HepG2 (cell line): ENCODE measurements at regions not wholly inside any gene's neighbourhood (a gene's known extent, or its start where the extent isn't known, plus 50 kb on each side); places are given as distances from the start of the nearest gene placed in this dataset.

Experiments used
- ATAC-seq: fragments of 200-7000 bp; cut with Tn5 transposase; 3 replicates; pipeline ENCODE4 v1.9.1; 2020; ENCODE audit warnings: mild to moderate bottlenecking, moderate library complexity
- BruUV-seq: library from RNA; stranded (reverse); fragments of 400-500 nt; replicated peaks from 2 replicates; lab custom pipeline; 2021; lab: Mats Ljungman, UMichigan
- CTCF ChIA-PET: fragments of 300-600 bp; formaldehyde crosslinking; extraction: SDS; loops from one replicate; lab custom pipeline; 2021; ENCODE audit warnings: low total read pairs, inconsistent platforms, low intra/inter-chr PET ratio; lab: Yijun Ruan, JAX
- POLR2A ChIA-PET: fragments of 350-600 bp; sonication (Branson Sonifier 250); formaldehyde crosslinking; loops from one replicate; lab custom pipeline; 2020; ENCODE audit warnings: antibody characterized with exemption, inconsistent platforms; lab: Yijun Ruan, JAX
- DNase-seq: peaks from one replicate; pipeline ENCODE4 v3.0.0-alpha.2; 2015; ENCODE audit warnings: low spot score
- FAIRE-seq: peaks from 3 replicates; lab custom pipeline; 2011; peaks lifted over from hg19 to GRCh38; lab: Jason Lieb, UNC
- H2AFZ ChIP-seq: one replicate; pipeline ENCODE4 v1.6.1; 2011; ENCODE audit warnings: low read length, inconsistent platforms
- H3K27ac ChIP-seq: fragments of 300-600 bp; 3 replicates; pipeline ENCODE4 v1.8.0; 2011; ENCODE audit warnings: mixed run types, mild to moderate bottlenecking, mixed read lengths, low read length, inconsistent platforms; ENCODE audit not compliant: insufficient read depth; ENCODE audit errors: extremely low read length
- H3K27me3 ChIP-seq, 2 experiments: fragments of 200-600 bp in 1 of 2; 2 replicates in 1 of 2; 3 replicates in 1 of 2; pipeline versions ENCODE4 v1.6.0 to v1.8.0; 2011; ENCODE audit warnings: low read length in 2 of 2, mild to moderate bottlenecking in 2 of 2, moderate library complexity in 2 of 2, inconsistent platforms in 1 of 2; ENCODE audit not compliant: insufficient read depth in 2 of 2, control insufficient read depth in 1 of 2
- H3K36me3 ChIP-seq, 2 experiments: fragments of 200-600 bp in 1 of 2; replicated peaks in 1 of 2; 2 replicates in 1 of 2; 3 replicates in 1 of 2; pipeline versions ENCODE4 v1.5.1 to v1.8.0; 2011; ENCODE audit warnings: low read length in 2 of 2, inconsistent platforms in 1 of 2; ENCODE audit not compliant: insufficient read depth in 2 of 2, control insufficient read depth in 1 of 2
- H3K4me1 ChIP-seq: 2 replicates; pipeline ENCODE4 v1.5.1; 2012; ENCODE audit warnings: low read length, inconsistent platforms; ENCODE audit not compliant: insufficient read depth
- H3K4me2 ChIP-seq: 2 replicates; pipeline ENCODE4 v1.6.0; 2011; ENCODE audit warnings: low read depth, low read length, inconsistent platforms
- H3K4me3 ChIP-seq, 3 experiments: fragments of 200-600 bp in 1 of 3; sonication (generic), shearing (Covaris generic) in 1 of 3; replicated peaks in 1 of 3; 2 replicates each; pipeline ENCODE4 v1.5.1; 2011 to 2016; ENCODE audit warnings: low read length in 3 of 3, inconsistent platforms in 2 of 3, low read depth in 2 of 3, mild to moderate bottlenecking in 2 of 3, control low read depth in 1 of 3, mixed read lengths in 1 of 3; ENCODE audit not compliant: insufficient read depth in 1 of 3
- H3K79me2 ChIP-seq: one replicate; pipeline ENCODE4 v1.6.1; 2011; ENCODE audit warnings: low read length, inconsistent platforms; ENCODE audit not compliant: insufficient read depth
- H3K9ac ChIP-seq: 2 replicates; pipeline ENCODE4 v1.6.0; 2011; ENCODE audit warnings: mild to moderate bottlenecking, low read depth, low read length, inconsistent platforms; ENCODE audit not compliant: insufficient read depth
- H3K9me3 ChIP-seq: 2 replicates; pipeline ENCODE4 v1.5.1; 2012; ENCODE audit warnings: mild to moderate bottlenecking, low read length
- H4K20me1 ChIP-seq: 2 replicates; pipeline ENCODE4 v1.6.0; 2011; ENCODE audit warnings: inconsistent platforms, mild to moderate bottlenecking, low read length, moderate library complexity; ENCODE audit not compliant: insufficient read depth
- AHR ChIP-seq: IDR thresholded peaks from 2 replicates; pipeline ENCODE4 v1.6.1; 2018; ENCODE audit warnings: missing genetic modification reagents, missing compliant biosample characterization
- GPN1 ChIP-seq: sonication (generic); formaldehyde crosslinking; IDR thresholded peaks from 2 replicates; pipeline ENCODE4 v1.5.1; 2020; ENCODE audit warnings: missing genetic modification reagents, borderline replicate concordance
- HMGA1 ChIP-seq: sonication (generic); formaldehyde crosslinking; conservative IDR thresholded peaks from 2 replicates; pipeline ENCODE4 v1.4.0; 2020; ENCODE audit warnings: missing genetic modification reagents
- KLF9 ChIP-seq: IDR thresholded peaks from 2 replicates; pipeline ENCODE4 v1.6.1; 2016; ENCODE audit warnings: low read depth
- KMT2B ChIP-seq: IDR thresholded peaks from 2 replicates; pipeline ENCODE4 v1.6.1; 2016; ENCODE audit warnings: missing genetic modification reagents, missing compliant biosample characterization
- MTF1 ChIP-seq: sonication (generic); formaldehyde crosslinking; IDR thresholded peaks from 2 replicates; pipeline ENCODE4 v1.5.0; 2020; ENCODE audit warnings: missing genetic modification reagents
- RBFOX2 ChIP-seq: fragments of 200-400 bp; formaldehyde crosslinking; IDR thresholded peaks from 2 replicates; pipeline ENCODE4 v1.6.1; 2017; ENCODE audit warnings: low read depth, mild to moderate bottlenecking, low read length
- TAF1 ChIP-seq: sonication (generic); formaldehyde crosslinking; IDR thresholded peaks from 2 replicates; pipeline ENCODE4 v1.4.0; 2020; ENCODE audit warnings: missing genetic modification reagents
- TBP ChIP-seq: sonication (generic); formaldehyde crosslinking; IDR thresholded peaks from 2 replicates; pipeline ENCODE4 v1.5.0; 2020; ENCODE audit warnings: missing genetic modification reagents
- THAP11 ChIP-seq: IDR thresholded peaks from 2 replicates; pipeline ENCODE4 v1.6.1; 2016; ENCODE audit warnings: missing biosample characterization, missing genetic modification reagents
- TRIM22 ChIP-seq: fragments of 450-650 bp; IDR thresholded peaks from 2 replicates; pipeline ENCODE4 v1.6.1; 2017
- ZFX ChIP-seq: sonication (generic); formaldehyde crosslinking; IDR thresholded peaks from 2 replicates; pipeline ENCODE4 v1.4.0; 2020; ENCODE audit warnings: mild to moderate bottlenecking, low read depth, missing genetic modification reagents, moderate library complexity
- ZKSCAN1 ChIP-seq: fragments of 150-350 bp; IDR thresholded peaks from 2 replicates; pipeline ENCODE4 v1.6.1; 2014; ENCODE audit warnings: low read length
- ZNF33B ChIP-seq: sonication (generic); formaldehyde crosslinking; IDR thresholded peaks from 2 replicates; pipeline ENCODE4 v1.5.1; 2020; ENCODE audit warnings: mild to moderate bottlenecking, missing genetic modification reagents
- ZNF512 ChIP-seq: sonication (generic); formaldehyde crosslinking; IDR thresholded peaks from 2 replicates; pipeline ENCODE4 v1.4.0; 2020; ENCODE audit warnings: mild to moderate bottlenecking, missing genetic modification reagents
- ZNF576 ChIP-seq: sonication (generic); formaldehyde crosslinking; IDR thresholded peaks from 2 replicates; pipeline ENCODE4 v1.4.0; 2020; ENCODE audit warnings: mild to moderate bottlenecking, missing genetic modification reagents
- ZNF609 ChIP-seq: sonication (generic); formaldehyde crosslinking; IDR thresholded peaks from 2 replicates; pipeline ENCODE4 v1.4.0; 2020; ENCODE audit warnings: mild to moderate bottlenecking, missing genetic modification reagents, borderline replicate concordance
- ZNF670 ChIP-seq: sonication (generic); formaldehyde crosslinking; IDR thresholded peaks from 2 replicates; pipeline ENCODE4 v1.8.0; 2022; ENCODE audit warnings: mild to moderate bottlenecking, missing genetic modification reagents, borderline replicate concordance
- ZNF678 ChIP-seq: sonication (generic); formaldehyde crosslinking; IDR thresholded peaks from 2 replicates; pipeline ENCODE4 v1.4.0; 2020; ENCODE audit warnings: mild to moderate bottlenecking, missing genetic modification reagents
- WGBS: methylation state at CpG from one replicate; pipeline ENCODE4 v1.1.6; 2017; ENCODE audit warnings: low lambda C conversion rate; 5-methylcytosine and 5-hydroxymethylcytosine counted together
- in situ Hi-C: cut with HindIII; loops from 2 replicates; pipeline ENCODE4 v1.10.0; 2017; ENCODE audit warnings: low pct_unique_long_range_greater_than_20kb; ENCODE audit not compliant: extremely low pct_ligation_motif_present
- intact Hi-C: fragments of 100-400 bp; cut with micrococcal nuclease; formaldehyde crosslinking; loops from one replicate; pipeline ENCODE4 v1.10.0; 2022; ENCODE audit not compliant: unreplicated experiment

GRCh38 chr2:196568506-196568905, 71.0 kb upstream of the CCDC150 start:
- no TSS peak for BruUV-seq
- no peak overlapping the region for H3K9ac ChIP-seq
- H3K27me3 ChIP-seq = no peaks in the 10 kb centered on the region; a peak in 1 of 5 replicates
- H3K79me2 ChIP-seq = no peaks in the 10 kb centered on the region
- in situ Hi-C loops (no loop called here), intact Hi-C loops (no loop called here)
- ChIA-PET POLR2A (no interaction called here), CTCF (no interaction called here)
- no peaks in the 10 kb centered on the region for H3K9me3 ChIP-seq
- TF ChIP-seq RBFOX2 (no peak), ZNF512 (CRISPR knock-in tag) (no peak), MTF1 (CRISPR knock-in tag) (no peak), TRIM22 (no peak), TAF1 (CRISPR knock-in tag) (no peak), ZNF33B (CRISPR knock-in tag) (no peak), GPN1 (CRISPR knock-in tag) (no peak), ZKSCAN1 (no peak), ZNF576 (CRISPR knock-in tag) (no peak), AHR (CRISPR knock-in tag) (no peak), HMGA1 (CRISPR knock-in tag) (no peak), ZNF678 (CRISPR knock-in tag) (no peak), THAP11 (CRISPR knock-in tag) (no peak), KLF9 (CRISPR knock-in tag) (no peak), ZFX (CRISPR knock-in tag) (no peak), ZNF670 (CRISPR knock-in tag) (no peak), ZNF609 (CRISPR knock-in tag) (no peak), KMT2B (CRISPR knock-in tag) (no peak), TBP (CRISPR knock-in tag) (no peak)
- no peak for DNase-seq
- H4K20me1 ChIP-seq = no peaks in the 10 kb centered on the region
- H3K4me3 ChIP-seq = no peak overlapping the region
- FAIRE-seq = no peak
- WGBS = 12% methylated on average over 6 of the region's 6 CpGs
- H3K4me2 ChIP-seq = no peak overlapping the region
- no peak overlapping the region for H2AFZ ChIP-seq
- H3K27ac ChIP-seq = no peak overlapping the region
- H3K36me3 ChIP-seq = no peaks in the 10 kb centered on the region
- no peaks in the 10 kb centered on the region for H3K4me1 ChIP-seq
- no peak for ATAC-seq
